GM12872 (cell line): ENCODE measurements at regions not wholly inside any gene's neighbourhood (a gene's known extent, or its start where the extent isn't known, plus 50 kb on each side); places are given as distances from the start of the nearest gene placed in this dataset.

Experiments used
- TF ChIP-seq, protein P1 (sequence below): IDR thresholded peaks from 3 replicates; pipeline ENCODE4 v1.5.1; 2011; ENCODE audit warnings: low read depth, mild to moderate bottlenecking, low read length, moderate library complexity; ENCODE audit not compliant: insufficient read depth

DNA sequence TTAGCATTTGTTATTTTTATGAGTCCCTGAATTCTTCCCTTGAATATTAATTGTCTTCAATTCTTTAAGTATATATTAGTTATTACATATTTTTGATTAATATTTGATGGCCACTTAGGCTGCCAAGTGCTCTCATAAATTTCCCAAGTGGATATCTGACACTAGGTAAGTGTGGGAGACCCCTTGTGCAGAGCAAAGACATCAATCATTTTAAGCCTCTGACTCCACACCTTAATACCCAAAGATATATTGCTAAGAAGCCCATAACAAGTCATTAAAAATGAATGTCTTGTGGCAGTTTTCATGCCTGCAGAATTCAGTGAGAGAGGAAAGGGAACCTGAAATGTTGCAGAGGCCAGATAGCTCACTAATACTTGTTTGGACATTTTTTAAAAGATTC is 58.4 kb upstream of the PROX1 start:
- TF ChIP-seq, protein P1, sequence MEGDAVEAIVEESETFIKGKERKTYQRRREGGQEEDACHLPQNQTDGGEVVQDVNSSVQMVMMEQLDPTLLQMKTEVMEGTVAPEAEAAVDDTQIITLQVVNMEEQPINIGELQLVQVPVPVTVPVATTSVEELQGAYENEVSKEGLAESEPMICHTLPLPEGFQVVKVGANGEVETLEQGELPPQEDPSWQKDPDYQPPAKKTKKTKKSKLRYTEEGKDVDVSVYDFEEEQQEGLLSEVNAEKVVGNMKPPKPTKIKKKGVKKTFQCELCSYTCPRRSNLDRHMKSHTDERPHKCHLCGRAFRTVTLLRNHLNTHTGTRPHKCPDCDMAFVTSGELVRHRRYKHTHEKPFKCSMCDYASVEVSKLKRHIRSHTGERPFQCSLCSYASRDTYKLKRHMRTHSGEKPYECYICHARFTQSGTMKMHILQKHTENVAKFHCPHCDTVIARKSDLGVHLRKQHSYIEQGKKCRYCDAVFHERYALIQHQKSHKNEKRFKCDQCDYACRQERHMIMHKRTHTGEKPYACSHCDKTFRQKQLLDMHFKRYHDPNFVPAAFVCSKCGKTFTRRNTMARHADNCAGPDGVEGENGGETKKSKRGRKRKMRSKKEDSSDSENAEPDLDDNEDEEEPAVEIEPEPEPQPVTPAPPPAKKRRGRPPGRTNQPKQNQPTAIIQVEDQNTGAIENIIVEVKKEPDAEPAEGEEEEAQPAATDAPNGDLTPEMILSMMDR = no peak

DNA sequence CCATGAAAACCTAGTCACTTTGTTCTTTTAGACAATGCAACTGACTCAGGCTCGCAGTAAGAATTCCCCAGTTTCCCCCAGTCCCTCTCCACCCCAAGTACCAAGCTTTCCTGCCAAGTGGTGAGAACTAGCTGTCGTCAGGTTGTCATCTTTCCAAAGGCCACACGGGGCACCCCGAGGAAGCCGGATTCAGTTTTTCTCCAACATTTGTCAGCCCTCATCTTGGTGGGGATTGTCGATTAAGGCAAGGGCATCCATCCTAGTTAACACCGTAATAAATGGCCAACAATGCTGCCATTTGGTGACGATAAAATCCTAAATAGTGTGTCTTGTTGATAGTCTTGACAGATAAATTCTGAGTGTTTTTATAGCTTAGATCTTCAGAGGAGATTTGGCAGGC is 55.9 kb upstream of the PROX1 start:
- TF ChIP-seq, protein P1 = peak; percentile 5; the same call in 1 of the 3 replicates

DNA sequence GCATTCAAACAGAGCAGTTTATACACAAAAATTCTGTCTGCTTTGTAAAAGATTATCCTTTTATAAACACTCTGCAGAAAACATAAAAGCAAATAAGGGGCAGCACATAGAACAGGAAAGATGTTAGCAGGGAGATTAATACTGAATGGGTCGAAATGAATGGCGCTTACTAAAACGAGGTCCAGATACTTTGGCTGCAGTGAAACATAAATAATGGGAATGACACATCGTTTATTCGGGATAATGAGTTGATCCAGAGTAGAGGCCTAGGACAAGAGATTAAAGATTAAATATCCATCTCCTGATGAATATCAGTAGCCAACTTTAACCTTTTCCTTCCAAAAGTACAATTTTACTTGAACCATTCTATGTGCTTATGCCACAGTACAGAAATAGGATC is 54.4 kb upstream of the PROX1 start:
- TF ChIP-seq, protein P1 = no peak

DNA sequence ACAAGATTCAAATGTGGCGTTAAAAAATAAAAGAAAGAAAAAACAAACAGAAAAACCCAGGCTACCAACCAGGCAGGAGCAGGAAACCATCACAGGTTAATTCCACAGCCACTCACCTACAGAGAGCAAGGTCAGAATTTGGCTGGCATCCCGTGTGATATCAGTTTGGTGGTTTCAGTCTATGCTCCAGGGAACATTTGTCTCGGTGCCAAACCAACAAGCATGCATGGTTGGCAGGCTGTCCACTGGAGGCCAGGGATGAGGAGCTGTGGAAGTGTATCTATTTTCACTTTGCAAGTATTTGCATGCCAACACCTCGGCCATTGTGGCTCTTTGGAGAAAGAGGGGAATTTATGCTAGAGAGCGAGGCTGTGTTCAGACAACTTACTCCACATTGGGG is 53.1 kb upstream of the PROX1 start:
- TF ChIP-seq, protein P1 = no peak

DNA sequence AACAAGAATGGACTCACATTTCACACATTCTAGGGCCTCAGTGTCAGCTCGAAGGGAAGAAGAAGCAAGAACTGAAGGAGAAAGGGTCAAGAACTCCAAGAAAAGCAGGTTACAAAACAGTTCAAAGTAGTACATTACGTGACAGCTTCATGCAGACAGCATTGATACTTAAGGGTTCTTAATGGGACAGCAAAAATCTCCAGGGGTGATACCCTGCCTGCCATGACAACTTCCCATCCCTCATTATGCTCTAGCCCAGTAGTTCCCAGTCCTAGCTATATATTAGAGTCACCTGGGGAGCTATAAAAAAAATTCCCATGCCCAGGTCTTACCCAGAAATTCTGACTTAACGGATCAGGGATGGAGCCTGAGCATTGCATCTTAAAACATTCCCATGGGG is 51.2 kb upstream of the PROX1 start:
- TF ChIP-seq, protein P1 = no peak
